B cell (primary cell): ENCODE measurements at regions not wholly inside any gene's neighbourhood (a gene's known extent, or its start where the extent isn't known, plus 50 kb on each side); places are given as distances from the start of the nearest gene placed in this dataset.

Experiments used
- ATAC-seq: fragments of 200-7000 bp; cut with Tn5 transposase; one replicate; pipeline ENCODE4 v1.10.0; 2021; ENCODE audit warnings: low read depth, mild to moderate bottlenecking, moderate number of reproducible peaks, moderate library complexity
- CTCF ChIA-PET: fragments of 350-600 bp; sonication (Branson Sonifier 250); formaldehyde crosslinking; loops from one replicate; lab custom pipeline; 2021; ENCODE audit warnings: antibody characterized with exemption, inconsistent platforms; lab: Charles Lee
- POLR2A ChIA-PET: fragments of 350-600 bp; sonication (Branson Sonifier 250); formaldehyde crosslinking; loops from one replicate; lab custom pipeline; 2021; ENCODE audit warnings: antibody characterized with exemption; lab: Charles Lee
- DNase-seq: peaks from one replicate; pipeline ENCODE4 v3.0.0; 2013
- H2AFZ ChIP-seq: 2 replicates; pipeline ENCODE4 v1.6.1; 2012; ENCODE audit warnings: mild to moderate bottlenecking, low read depth, low read length; ENCODE audit not compliant: insufficient read depth, poor library complexity, severe bottlenecking
- H3K27ac ChIP-seq, 2 donors: 1 replicate in 1 of 2; 2 replicates in 1 of 2; pipeline ENCODE4 v1.5.1; 2012 to 2013; ENCODE audit warnings: low read length in 2 of 2, mild to moderate bottlenecking in 2 of 2, moderate library complexity in 1 of 2
- H3K27me3 ChIP-seq, 4 experiments: fragments of 200-600 bp in 1 of 4; sonication (generic) in 1 of 4; replicated peaks in 1 of 4; 1 replicate in 2 of 4; 2 replicates in 2 of 4; pipeline versions ENCODE4 v1.6.1 to v1.7.0; 2013 to 2016; ENCODE audit warnings: low read length in 3 of 4, mild to moderate bottlenecking in 2 of 4, mixed read lengths in 1 of 4, moderate library complexity in 1 of 4; ENCODE audit not compliant: insufficient read depth in 4 of 4, control insufficient read depth in 3 of 4; ENCODE audit errors: control extremely low read depth in 1 of 4
- H3K36me3 ChIP-seq, 2 experiments: replicated peaks in 1 of 2; 1 replicate in 1 of 2; 2 replicates in 1 of 2; pipeline versions ENCODE4 v1.6.1 to v1.7.1; 2013; ENCODE audit warnings: low read length in 1 of 2; ENCODE audit not compliant: insufficient read depth in 2 of 2, control insufficient read depth in 1 of 2; ENCODE audit errors: control extremely low read depth in 1 of 2, extremely low read depth in 1 of 2
- H3K4me1 ChIP-seq, 2 donors: fragments of 200-600 bp in 1 of 2; sonication (generic) in 1 of 2; 1 replicate in 1 of 2; 2 replicates in 1 of 2; pipeline versions ENCODE4 v1.5.1 to v1.6.1; 2013 to 2017; ENCODE audit warnings: low read length in 2 of 2; ENCODE audit not compliant: control insufficient read depth in 2 of 2, insufficient read depth in 2 of 2
- H3K4me2 ChIP-seq: replicated peaks from 2 replicates; pipeline ENCODE3; 2012; ENCODE audit warnings: mild to moderate bottlenecking, low read depth, low read length; ENCODE audit not compliant: poor library complexity, severe bottlenecking
- H3K4me3 ChIP-seq, 5 experiments: fragments of 200-600 bp in 1 of 5; sonication (generic) in 1 of 5; 1 replicate in 3 of 5; 2 replicates in 2 of 5; pipeline versions ENCODE4 v1.5.1 to v1.7.0; 2011 to 2016; ENCODE audit warnings: low read length in 4 of 5, mild to moderate bottlenecking in 4 of 5, low read depth in 2 of 5, control low read depth in 1 of 5, moderate library complexity in 1 of 5; ENCODE audit not compliant: insufficient read depth in 1 of 5; ENCODE audit errors: control extremely low read depth in 1 of 5, extremely low read depth in 1 of 5
- H3K79me2 ChIP-seq: fragments of 200-600 bp; sonication (generic); one replicate; pipeline ENCODE4 v1.6.0; 2016; ENCODE audit warnings: low read length; ENCODE audit not compliant: control insufficient read depth, insufficient read depth
- H3K9ac ChIP-seq: fragments of 200-600 bp; sonication (generic); 2 replicates; pipeline ENCODE4 v1.6.1; 2017; ENCODE audit warnings: mild to moderate bottlenecking, low read length, moderate library complexity
- H3K9me3 ChIP-seq, 3 donors: one replicate each; pipeline versions ENCODE4 v1.6.1 to v1.7.1; 2013; ENCODE audit warnings: low read length in 2 of 3; ENCODE audit not compliant: control insufficient read depth in 2 of 3, insufficient read depth in 1 of 3; ENCODE audit errors: control extremely low read depth in 1 of 3
- H4K20me1 ChIP-seq: 2 replicates; pipeline ENCODE4 v1.6.0; 2012; ENCODE audit warnings: mild to moderate bottlenecking, low read length; ENCODE audit not compliant: insufficient read depth, control insufficient read depth, poor library complexity, severe bottlenecking
- H3K27ac Mint-ChIP-seq: one replicate; pipeline ENCODE4 v1.8.0; 2021; ENCODE audit warnings: mixed read lengths
- H3K27me3 Mint-ChIP-seq: one replicate; pipeline ENCODE4 v1.8.0; 2021; ENCODE audit warnings: mixed read lengths
- H3K4me1 Mint-ChIP-seq: one replicate; pipeline ENCODE4 v1.8.0; 2021; ENCODE audit warnings: mixed read lengths
- H3K4me3 Mint-ChIP-seq: one replicate; pipeline ENCODE4 v1.8.0; 2021; ENCODE audit warnings: mixed read lengths
- H3K9me3 Mint-ChIP-seq: one replicate; pipeline ENCODE4 v1.8.0; 2022; ENCODE audit warnings: mixed read lengths; ENCODE audit not compliant: insufficient read depth
- CTCF ChIP-seq: fragments of 200-600 bp; IDR thresholded peaks from one replicate; pipeline ENCODE4 v1.8.0; 2022; ENCODE audit warnings: antibody characterized with exemption, mild to moderate bottlenecking
- EZH2 ChIP-seq: IDR thresholded peaks from 2 replicates; pipeline ENCODE4 v1.6.1; 2012; ENCODE audit warnings: borderline replicate concordance, low read depth, mild to moderate bottlenecking, moderate library complexity, low read length; ENCODE audit not compliant: insufficient read depth, poor library complexity, severe bottlenecking
- WGBS: methylation state at CpG from one replicate; pipeline ENCODE4 v1.1.5; 2013; ENCODE audit warnings: missing lambda C conversion rate; ENCODE audit not compliant: insufficient coverage; 5-methylcytosine and 5-hydroxymethylcytosine counted together
- intact Hi-C: fragments of 100-400 bp; cut with micrococcal nuclease; formaldehyde crosslinking; loops from one replicate; pipeline ENCODE4 v1.10.0; 2022

GRCh38 chr20:11642866-11643265 lies 274.8 kb upstream of the BTBD3 start:
- H3K27me3 Mint-ChIP-seq = no peaks in the 10 kb centered on the region
- Histone ChIP-seq H3K36me3 (no peaks in the 10 kb centered on the region), H3K9me3 (peaks cover 0 to 13% (median 0%) of the 10 kb centered on the region in 3 donors), H3K27me3 (no peaks in the 10 kb centered on the region), H2AFZ (no peak overlapping the region), H3K4me3 (no peak overlapping the region), H4K20me1 (no peaks in the 10 kb centered on the region), H3K4me2 (no peak overlapping the region), H3K27ac (no peak overlapping the region), H3K9ac (no peak overlapping the region), H3K79me2 (no peaks in the 10 kb centered on the region), H3K4me1 (no peaks in the 10 kb centered on the region)
- CTCF ChIA-PET = no interaction called here
- intact Hi-C loops = no loop called here
- ATAC-seq (no peak), DNase-seq (no peak)
- H3K9me3 Mint-ChIP-seq = no peaks in the 10 kb centered on the region
- no peak overlapping the region for H3K4me3 Mint-ChIP-seq
- WGBS = no CpG with 5 or more reads among the region's 3 CpGs
- H3K27ac Mint-ChIP-seq = no peak overlapping the region
- POLR2A ChIA-PET = no interaction called here
- H3K4me1 Mint-ChIP-seq = no peaks in the 10 kb centered on the region
- TF ChIP-seq EZH2 (no peak), CTCF (no peak)

DNA sequence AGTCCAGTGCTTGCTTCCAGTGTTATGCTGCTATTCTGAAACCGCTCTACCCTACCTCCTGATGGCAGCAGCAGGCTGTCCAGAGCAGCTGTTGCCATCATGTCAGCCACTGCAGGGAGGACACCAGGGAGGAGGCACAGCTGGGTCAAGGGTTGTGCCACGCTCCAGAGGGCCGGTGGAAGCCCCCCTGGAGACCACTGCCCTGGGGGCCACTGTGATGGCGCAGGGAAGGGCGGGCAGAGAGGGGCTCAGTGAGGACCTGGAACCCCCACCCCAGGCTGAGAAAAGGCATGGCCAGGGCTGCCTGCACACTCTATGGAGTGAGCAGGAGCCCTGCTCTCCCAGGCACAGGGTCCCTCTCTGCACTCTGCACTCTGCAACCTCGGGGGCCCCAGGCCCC lies 271.3 kb upstream of the BTBD3 start:
- Histone ChIP-seq H3K4me3 (no peak overlapping the region), H3K9ac (no peak overlapping the region), H3K4me1 (no peaks in the 10 kb centered on the region), H3K36me3 (no peaks in the 10 kb centered on the region), H3K27me3 (no peaks in the 10 kb centered on the region), H3K4me2 (no peak overlapping the region), H3K9me3 (peaks cover 0 to 13% (median 0%) of the 10 kb centered on the region in 3 donors), H2AFZ (no peak overlapping the region), H4K20me1 (no peaks in the 10 kb centered on the region), H3K79me2 (no peaks in the 10 kb centered on the region), H3K27ac (no peak overlapping the region)
- Mint-ChIP-seq H3K9me3 (no peaks in the 10 kb centered on the region), H3K27me3 (no peaks in the 10 kb centered on the region), H3K27ac (no peak overlapping the region), H3K4me1 (no peaks in the 10 kb centered on the region), H3K4me3 (no peak overlapping the region)
- intact Hi-C loops = no loop called here
- ChIA-PET CTCF (no interaction called here), POLR2A (no interaction called here)
- 97% methylated on average over 6 of the region's 6 CpGs for WGBS
- ATAC-seq (no peak), DNase-seq (no peak)
- TF ChIP-seq EZH2 = no peak
- no peak for TF ChIP-seq CTCF
